Stomach (tissue), 8 donors: ENCODE measurements at regions not wholly inside any gene's neighbourhood (a gene's known extent, or its start where the extent isn't known, plus 50 kb on each side); places are given as distances from the start of the nearest gene placed in this dataset.

Experiments used
- DNase-seq, 2 donors: peaks; one replicate each; pipeline versions ENCODE4 v3.0.0 to v3.0.0-alpha.2; 2013 to 2019
- H3K27ac ChIP-seq, 5 donors: fragments of 200-600 bp in 4 of 5; sonication (generic) in 4 of 5; one replicate each; pipeline ENCODE4 v1.5.1; 2013 to 2019; ENCODE audit warnings: mild to moderate bottlenecking in 1 of 5, moderate library complexity in 1 of 5
- H3K27me3 ChIP-seq, 3 donors: fragments of 200-600 bp; sonication (generic); one replicate each; pipeline ENCODE4 v1.5.1; 2017 to 2019; ENCODE audit warnings: mixed run types in 1 of 3
- H3K36me3 ChIP-seq, 4 donors: fragments of 200-600 bp; sonication (generic); 1 replicate in 3 of 4; 2 replicates in 1 of 4; pipeline ENCODE4 v1.5.1; 2016 to 2019
- H3K4me1 ChIP-seq, 4 donors: fragments of 200-600 bp; sonication (generic); one replicate each; pipeline ENCODE4 v1.5.1; 2016 to 2019
- H3K4me3 ChIP-seq, 4 donors: fragments of 200-600 bp; sonication (generic) in 3 of 4; one replicate each; pipeline ENCODE4 v1.5.1; 2016 to 2019; ENCODE audit warnings: mild to moderate bottlenecking in 1 of 4
- H3K9me3 ChIP-seq, 4 donors: fragments of 200-600 bp; sonication (generic); one replicate each; pipeline ENCODE4 v1.5.1; 2016 to 2019
- CTCF ChIP-seq, 7 experiments: fragments of 450-650 bp in 4 of 7; fragments of 200-600 bp in 3 of 7; sonication (generic) in 3 of 7; IDR thresholded peaks; one replicate each; pipeline ENCODE4 v1.5.1; 2016 to 2019; ENCODE audit warnings: antibody characterized with exemption in 7 of 7, control low read depth in 2 of 7, mild to moderate bottlenecking in 1 of 7
- EP300 ChIP-seq: sonication (generic); formaldehyde crosslinking; IDR thresholded peaks from one replicate; pipeline ENCODE4 v1.6.1; 2017; ENCODE audit warnings: antibody characterized with exemption
- POLR2A ChIP-seq, 4 donors: fragments of 450-650 bp; IDR thresholded peaks; one replicate each; pipeline ENCODE4 v1.6.1; 2016; ENCODE audit warnings: antibody characterized with exemption in 4 of 4, control low read depth in 2 of 4, mild to moderate bottlenecking in 1 of 4, moderate library complexity in 1 of 4
- POLR2AphosphoS5 ChIP-seq, 3 donors: sonication (generic); formaldehyde crosslinking; IDR thresholded peaks; one replicate each; pipeline ENCODE4 v1.6.1; 2016; ENCODE audit warnings: antibody characterized with exemption in 3 of 3
- WGBS, 5 donors: extraction: QIAGEN DNeasy Blood & Tissue Kit in 3 of 5; methylation state at CpG; one replicate each; pipeline versions ENCODE4 v1.1.5 to v1.1.7; 2013 to 2018; 5-methylcytosine and 5-hydroxymethylcytosine counted together
- intact Hi-C: fragments of 100-400 bp; cut with DNase I; formaldehyde crosslinking; loops from one replicate; pipeline ENCODE4 v1.15.1; 2023; ENCODE audit warnings: low total_unique reads
- donor health status: healthy with polysubstance abuse.
- donor health status: Bipolar disorder and iron deficiency.
- donor health status: healthy.

DNA sequence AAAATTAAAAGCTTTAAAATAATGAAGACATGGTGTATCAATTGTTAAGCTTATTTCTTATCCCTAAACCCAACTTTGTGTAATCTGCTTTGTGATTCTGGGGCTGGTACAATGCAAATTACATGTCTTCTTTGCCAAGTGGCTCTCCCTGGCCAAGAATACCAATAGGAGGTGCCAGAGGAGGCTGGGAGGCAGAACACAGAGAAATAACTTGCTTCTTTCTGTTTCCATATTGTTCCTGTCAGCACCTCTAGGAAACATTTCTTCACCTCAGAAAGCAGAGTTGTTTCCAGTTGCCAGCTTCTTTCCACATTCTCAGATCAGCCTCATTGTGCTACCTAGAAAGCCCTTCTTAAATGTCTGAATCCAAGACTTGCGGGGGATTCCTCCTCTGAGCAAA lies 174.4 kb downstream of the MDFIC start:
- Histone ChIP-seq H3K36me3 (no peaks in the 10 kb centered on the region), H3K27me3 (no peaks in the 10 kb centered on the region), H3K4me1 (no peaks in the 10 kb centered on the region), H3K9me3 (no peaks in the 10 kb centered on the region), H3K27ac (no peak overlapping the region), H3K4me3 (no peak overlapping the region)
- intact Hi-C loops, result no loop called here
- TF ChIP-seq CTCF (IDR thresholded peaks at IDR 0.05) (no peak), POLR2A (IDR thresholded peaks at IDR 0.05) (no peak)
- DNase-seq, result no peak
- 94 to 98% (median 96%) methylated on average over 1 of the region's 1 CpG for WGBS, 5 donors

DNA sequence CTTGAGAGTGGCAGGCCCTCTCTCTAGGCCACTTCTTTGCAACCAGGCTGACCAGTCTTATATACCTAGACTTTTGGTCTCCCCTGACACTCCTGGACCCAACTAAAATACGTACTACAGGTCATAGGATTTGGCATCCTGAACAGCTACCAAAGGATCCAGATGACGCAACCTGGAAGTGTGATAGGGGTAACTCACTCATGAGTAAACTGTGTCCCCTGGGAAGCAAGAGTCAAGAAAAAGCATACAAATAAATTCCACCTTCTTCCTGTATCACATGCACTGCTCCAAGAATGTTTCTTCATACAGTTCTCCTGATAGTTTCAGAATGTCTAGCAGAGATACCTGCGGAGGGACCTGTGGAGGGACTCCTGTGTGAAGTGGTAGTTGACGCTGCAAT lies 172.3 kb downstream of the MDFIC start:
- intact Hi-C loops, result no loop called here
- Histone ChIP-seq H3K27me3 (no peaks in the 10 kb centered on the region), H3K4me3 (no peak overlapping the region), H3K36me3 (no peaks in the 10 kb centered on the region), H3K27ac (no peak overlapping the region), H3K4me1 (peaks cover 0 to 1% (median under 1%) of the 10 kb centered on the region in 4 donors), H3K9me3 (no peaks in the 10 kb centered on the region)
- no peak for DNase-seq
- no peak for TF ChIP-seq EP300
- no peak for TF ChIP-seq CTCF (IDR thresholded peaks at IDR 0.05)
- TF ChIP-seq POLR2A (IDR thresholded peaks at IDR 0.05), result no peak
- no peak for TF ChIP-seq POLR2AphosphoS5 (IDR thresholded peaks at IDR 0.05)
- 94 to 96% (median 94%) methylated on average over 4 of the region's 4 CpGs for WGBS, 5 donors

DNA sequence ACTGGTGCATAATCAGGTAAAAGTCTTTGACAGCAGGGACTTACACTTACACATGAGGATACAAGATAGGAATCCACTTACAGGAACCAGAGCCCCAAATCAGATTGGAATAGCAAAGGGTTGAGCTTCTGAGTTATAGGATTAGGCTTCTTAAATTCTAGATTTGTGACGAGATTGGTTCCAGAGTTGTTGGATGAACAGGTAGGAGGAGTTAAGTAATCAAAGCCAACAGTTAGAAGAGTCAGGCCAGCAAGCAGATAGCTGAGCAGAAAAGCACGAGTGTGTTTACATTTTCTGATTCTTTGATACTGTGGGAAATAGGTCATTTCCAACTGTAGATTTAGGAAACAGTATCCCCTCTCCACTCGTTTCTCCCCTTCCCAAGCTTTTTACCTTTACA lies 167.0 kb downstream of the MDFIC start:
- Histone ChIP-seq H3K4me1 (peaks cover 0 to 26% (median 17%) of the 10 kb centered on the region in 4 donors), H3K4me3 (no peak overlapping the region), H3K9me3 (no peaks in the 10 kb centered on the region), H3K36me3 (no peaks in the 10 kb centered on the region), H3K27me3 (no peaks in the 10 kb centered on the region), H3K27ac (no peak overlapping the region)
- TF ChIP-seq POLR2A (IDR thresholded peaks at IDR 0.05), result no peak
- no peak for TF ChIP-seq EP300
- no peak for TF ChIP-seq POLR2AphosphoS5 (IDR thresholded peaks at IDR 0.05)
- TF ChIP-seq CTCF (IDR thresholded peaks at IDR 0.05), result no peak
- intact Hi-C loops, result no loop called here
- WGBS, 5 donors, result 21 to 45% (median 23%) methylated on average over 3 of the region's 3 CpGs
- DNase-seq, result no peak

GRCh38 chr7:115087437-115087836 lies 165.5 kb downstream of the MDFIC start:
- Histone ChIP-seq H3K27ac (no peak overlapping the region), H3K36me3 (no peaks in the 10 kb centered on the region), H3K9me3 (no peaks in the 10 kb centered on the region), H3K4me1 (peaks cover 0 to 26% (median 17%) of the 10 kb centered on the region in 4 donors), H3K4me3 (no peak overlapping the region), H3K27me3 (no peaks in the 10 kb centered on the region)
- TF ChIP-seq POLR2AphosphoS5 (IDR thresholded peaks at IDR 0.05) (peak in 2 of 3 donors; percentile 23 to 57), EP300 (no peak)
- DNase-seq, result peak in 1 of 2 donors; percentile 67
- intact Hi-C loops, result no loop called here
- 12 to 23% (median 17%) methylated on average over 2 of the region's 2 CpGs for WGBS, 5 donors

- no peak overlapping the region for H3K4me3 ChIP-seq
- 81 to 93% (median 88%) methylated on average over 3 of the region's 3 CpGs for WGBS, 5 donors
- no peaks in the 10 kb centered on the region for H3K9me3 ChIP-seq
- no peaks in the 10 kb centered on the region for H3K36me3 ChIP-seq
- DNase-seq, result no peak
- no peak overlapping the region for H3K27ac ChIP-seq
- TF ChIP-seq EP300, result no peak
- peak in 1 of 7 experiments; percentile 22 for TF ChIP-seq CTCF (IDR thresholded peaks at IDR 0.05)
- no peaks in the 10 kb centered on the region for H3K27me3 ChIP-seq
- intact Hi-C loops, result no loop called here
- H3K4me1 ChIP-seq, result peaks cover 0 to 26% (median 17%) of the 10 kb centered on the region in 4 donors
Measured at GRCh38 chr7:115086146-115086841, 164.4 kb downstream of the MDFIC start.
